Peyer's patch (tissue), 4 donors: ENCODE measurements at regions not wholly inside any gene's neighbourhood (a gene's known extent, or its start where the extent isn't known, plus 50 kb on each side); places are given as distances from the start of the nearest gene placed in this dataset.

Source experiments
- CTCF ChIP-seq, 6 experiments: fragments of 450-650 bp in 4 of 6; fragments of 200-600 bp in 2 of 6; sonication (generic) in 1 of 6; IDR thresholded peaks; one replicate each; pipeline ENCODE4 v1.5.1; 2017 to 2019; ENCODE audit warnings: antibody characterized with exemption in 6 of 6, mild to moderate bottlenecking in 3 of 6, moderate library complexity in 1 of 6
- POLR2A ChIP-seq, 2 donors: fragments of 450-650 bp; IDR thresholded peaks; one replicate each; pipeline ENCODE4 v1.5.1; 2017; ENCODE audit warnings: antibody characterized with exemption in 2 of 2, mild to moderate bottlenecking in 2 of 2, moderate library complexity in 2 of 2

GRCh38 chr2:39523308-39524044, 86.4 kb upstream of the MAP4K3 start:
- TF ChIP-seq CTCF (IDR thresholded peaks at IDR 0.05) (no peak), POLR2A (IDR thresholded peaks at IDR 0.05) (no peak)
